Astrocyte (in vitro differentiated cells and primary cell): ENCODE measurements at regions not wholly inside any gene's neighbourhood (a gene's known extent, or its start where the extent isn't known, plus 50 kb on each side); places are given as distances from the start of the nearest gene placed in this dataset.

Source experiments
- DNase-seq: peaks from one replicate; pipeline ENCODE4 v3.0.0-alpha.2; 2010; ENCODE audit warnings: low read depth
- FAIRE-seq: peaks from 2 replicates; lab custom pipeline; 2011; peaks lifted over from hg19 to GRCh38; lab: Jason Lieb, UNC
- H2AFZ ChIP-seq: 2 replicates; pipeline ENCODE4 v1.6.0; 2012; ENCODE audit warnings: low read depth, low read length, inconsistent platforms
- H3K27ac ChIP-seq: 2 replicates; pipeline ENCODE4 v1.5.1; 2011; ENCODE audit warnings: low read depth, low read length, inconsistent platforms
- H3K27me3 ChIP-seq: 2 replicates; pipeline ENCODE4 v1.6.0; 2011; ENCODE audit warnings: low read length, inconsistent platforms; ENCODE audit not compliant: insufficient read depth
- H3K36me3 ChIP-seq: 2 replicates; pipeline ENCODE4 v1.5.1; 2011; ENCODE audit warnings: low read length, inconsistent platforms; ENCODE audit not compliant: insufficient read depth
- H3K4me1 ChIP-seq: 2 replicates; pipeline ENCODE4 v1.5.1; 2011; ENCODE audit warnings: low read length, inconsistent platforms; ENCODE audit not compliant: insufficient read depth
- H3K4me2 ChIP-seq: 2 replicates; pipeline ENCODE4 v1.6.0; 2012; ENCODE audit warnings: low read length, inconsistent platforms
- H3K4me3 ChIP-seq: 2 replicates; pipeline ENCODE4 v1.5.1; 2011; ENCODE audit warnings: low read depth, mild to moderate bottlenecking, low read length, inconsistent platforms; ENCODE audit not compliant: insufficient read depth
- H3K79me2 ChIP-seq: 2 replicates; pipeline ENCODE4 v1.6.0; 2012; ENCODE audit warnings: mild to moderate bottlenecking, low read length, inconsistent platforms; ENCODE audit not compliant: insufficient read depth
- H3K9ac ChIP-seq: 2 replicates; pipeline ENCODE4 v1.6.0; 2012; ENCODE audit warnings: mild to moderate bottlenecking, low read length, inconsistent platforms
- H3K9me3 ChIP-seq: 2 replicates; pipeline ENCODE4 v1.5.1; 2012; ENCODE audit warnings: low read depth, mild to moderate bottlenecking, low read length, inconsistent platforms; ENCODE audit not compliant: insufficient read depth
- H4K20me1 ChIP-seq: 2 replicates; pipeline ENCODE4 v1.6.0; 2012; ENCODE audit warnings: low read length, inconsistent platforms; ENCODE audit not compliant: insufficient read depth
- H3K27ac Mint-ChIP-seq: one replicate; pipeline ENCODE4 v1.8.0; 2021; ENCODE audit warnings: mild to moderate bottlenecking, mixed read lengths; ENCODE audit not compliant: unreplicated experiment
- H3K27me3 Mint-ChIP-seq: one replicate; pipeline ENCODE4 v1.8.0; 2021; ENCODE audit warnings: low read depth, mixed read lengths; ENCODE audit not compliant: unreplicated experiment
- H3K36me3 Mint-ChIP-seq: one replicate; pipeline ENCODE4 v1.8.0; 2021; ENCODE audit warnings: low read depth, mixed read lengths; ENCODE audit not compliant: unreplicated experiment
- H3K4me1 Mint-ChIP-seq: one replicate; pipeline ENCODE4 v1.8.0; 2021; ENCODE audit warnings: low read depth, mixed read lengths; ENCODE audit not compliant: unreplicated experiment
- H3K4me3 Mint-ChIP-seq: one replicate; pipeline ENCODE4 v1.8.0; 2021; ENCODE audit warnings: mild to moderate bottlenecking, moderate library complexity, mixed read lengths; ENCODE audit not compliant: unreplicated experiment
- H3K9me3 Mint-ChIP-seq: one replicate; pipeline ENCODE4 v1.8.0; 2021; ENCODE audit warnings: mild to moderate bottlenecking, mixed read lengths; ENCODE audit not compliant: unreplicated experiment
- EZH2 ChIP-seq: IDR thresholded peaks from 2 replicates; pipeline ENCODE4 v1.6.1; 2012; ENCODE audit warnings: mild to moderate bottlenecking, low read length, inconsistent platforms; ENCODE audit not compliant: insufficient read depth
- TF ChIP-seq, protein P1 (sequence below): IDR thresholded peaks from 2 replicates; pipeline ENCODE4 v1.5.1; 2011; ENCODE audit warnings: low read depth, mild to moderate bottlenecking, inconsistent platforms, low read length, moderate library complexity; ENCODE audit not compliant: insufficient read depth

- H3K36me3 ChIP-seq = no peaks in the 10 kb centered on the region
- H3K27ac ChIP-seq = no peak overlapping the region
- Mint-ChIP-seq H3K36me3 (no peaks in the 10 kb centered on the region), H3K9me3 (no peaks in the 10 kb centered on the region), H3K27ac (no peak overlapping the region), H3K4me3 (no peak overlapping the region), H3K27me3 (no peaks in the 10 kb centered on the region), H3K4me1 (no peaks in the 10 kb centered on the region)
- no peak for TF ChIP-seq EZH2
- TF ChIP-seq, protein P1, sequence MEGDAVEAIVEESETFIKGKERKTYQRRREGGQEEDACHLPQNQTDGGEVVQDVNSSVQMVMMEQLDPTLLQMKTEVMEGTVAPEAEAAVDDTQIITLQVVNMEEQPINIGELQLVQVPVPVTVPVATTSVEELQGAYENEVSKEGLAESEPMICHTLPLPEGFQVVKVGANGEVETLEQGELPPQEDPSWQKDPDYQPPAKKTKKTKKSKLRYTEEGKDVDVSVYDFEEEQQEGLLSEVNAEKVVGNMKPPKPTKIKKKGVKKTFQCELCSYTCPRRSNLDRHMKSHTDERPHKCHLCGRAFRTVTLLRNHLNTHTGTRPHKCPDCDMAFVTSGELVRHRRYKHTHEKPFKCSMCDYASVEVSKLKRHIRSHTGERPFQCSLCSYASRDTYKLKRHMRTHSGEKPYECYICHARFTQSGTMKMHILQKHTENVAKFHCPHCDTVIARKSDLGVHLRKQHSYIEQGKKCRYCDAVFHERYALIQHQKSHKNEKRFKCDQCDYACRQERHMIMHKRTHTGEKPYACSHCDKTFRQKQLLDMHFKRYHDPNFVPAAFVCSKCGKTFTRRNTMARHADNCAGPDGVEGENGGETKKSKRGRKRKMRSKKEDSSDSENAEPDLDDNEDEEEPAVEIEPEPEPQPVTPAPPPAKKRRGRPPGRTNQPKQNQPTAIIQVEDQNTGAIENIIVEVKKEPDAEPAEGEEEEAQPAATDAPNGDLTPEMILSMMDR = no peak
- H2AFZ ChIP-seq = no peak overlapping the region
- H3K9ac ChIP-seq = no peak overlapping the region
- no peak overlapping the region for H3K4me2 ChIP-seq
- no peaks in the 10 kb centered on the region for H3K79me2 ChIP-seq
- no peak overlapping the region for H3K4me3 ChIP-seq
- FAIRE-seq (no peak), DNase-seq (no peak)
- no peaks in the 10 kb centered on the region for H3K9me3 ChIP-seq
- H4K20me1 ChIP-seq = no peaks in the 10 kb centered on the region
- H3K27me3 ChIP-seq = no peaks in the 10 kb centered on the region
- no peaks in the 10 kb centered on the region for H3K4me1 ChIP-seq
These were observed 151.8 kb upstream of the ANO5 start for GRCh38 chr11:22041039-22041438.

DNA sequence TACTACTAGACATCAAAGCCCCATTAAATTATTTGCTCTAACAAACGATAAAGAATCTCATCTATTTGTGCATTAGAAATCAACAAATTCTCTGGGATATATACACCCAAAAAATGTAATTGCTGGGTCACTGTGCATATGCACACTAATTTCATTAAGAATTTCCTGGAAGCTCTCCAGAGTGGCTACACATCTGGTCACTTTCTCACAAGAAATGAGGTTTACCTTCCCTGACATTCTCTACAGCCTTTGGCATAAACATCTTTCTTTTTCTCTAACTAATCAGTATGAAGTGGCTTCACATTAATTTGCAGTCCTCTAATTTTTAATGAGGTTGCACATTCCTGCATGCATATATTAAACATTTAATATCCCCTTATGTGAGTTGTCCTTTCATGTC lies 150.8 kb upstream of the ANO5 start:
- TF ChIP-seq, protein P1 = no peak
- TF ChIP-seq EZH2 = no peak
- no peaks in the 10 kb centered on the region for H3K4me1 Mint-ChIP-seq
- no peaks in the 10 kb centered on the region for H3K36me3 Mint-ChIP-seq
- Histone ChIP-seq H3K4me1 (no peaks in the 10 kb centered on the region), H3K79me2 (no peaks in the 10 kb centered on the region), H3K9ac (no peak overlapping the region), H3K9me3 (no peaks in the 10 kb centered on the region), H3K4me2 (no peak overlapping the region), H3K36me3 (no peaks in the 10 kb centered on the region), H3K4me3 (no peak overlapping the region), H3K27ac (no peak overlapping the region), H2AFZ (no peak overlapping the region), H4K20me1 (no peaks in the 10 kb centered on the region), H3K27me3 (no peaks in the 10 kb centered on the region)
- H3K4me3 Mint-ChIP-seq = no peak overlapping the region
- H3K9me3 Mint-ChIP-seq = no peaks in the 10 kb centered on the region
- H3K27ac Mint-ChIP-seq = no peak overlapping the region
- H3K27me3 Mint-ChIP-seq = no peaks in the 10 kb centered on the region
- DNase-seq = no peak
- FAIRE-seq = no peak

GRCh38 chr11:22044126-22044525 lies 148.8 kb upstream of the ANO5 start:
- no peak overlapping the region for H3K27ac Mint-ChIP-seq
- Histone ChIP-seq H3K4me3 (no peak overlapping the region), H3K27ac (no peak overlapping the region), H2AFZ (no peak overlapping the region), H3K9me3 (no peaks in the 10 kb centered on the region), H4K20me1 (no peaks in the 10 kb centered on the region), H3K4me2 (no peak overlapping the region), H3K36me3 (no peaks in the 10 kb centered on the region), H3K27me3 (no peaks in the 10 kb centered on the region), H3K4me1 (no peaks in the 10 kb centered on the region), H3K79me2 (no peaks in the 10 kb centered on the region), H3K9ac (no peak overlapping the region)
- no peaks in the 10 kb centered on the region for H3K4me1 Mint-ChIP-seq
- no peak overlapping the region for H3K4me3 Mint-ChIP-seq
- TF ChIP-seq, protein P1 = no peak
- TF ChIP-seq EZH2 = no peak
- no peaks in the 10 kb centered on the region for H3K9me3 Mint-ChIP-seq
- FAIRE-seq = no peak
- H3K36me3 Mint-ChIP-seq = no peaks in the 10 kb centered on the region
- H3K27me3 Mint-ChIP-seq = no peaks in the 10 kb centered on the region
- no peak for DNase-seq
